ENCODE measurements at regions not wholly inside any gene's neighbourhood (a gene's known extent, or its start where the extent isn't known, plus 50 kb on each side); places are given as distances from the start of the nearest gene placed in this dataset.

- TF ChIP-seq EZH2 (IDR thresholded peaks at IDR 0.05; ENCODE audit: insufficient read depth, poor library complexity, severe bottlenecking) (no peak), EZH2phosphoT487 (IDR thresholded peaks at IDR 0.05; ENCODE audit: insufficient read depth, low read depth) (no peak)
Observed at GRCh38 chr21:17295997-17296396, 216.8 kb upstream of the CXADR start.

Data from GM23248 (cell line).